GM12865 (cell line): ENCODE measurements at regions not wholly inside any gene's neighbourhood (a gene's known extent, or its start where the extent isn't known, plus 50 kb on each side); places are given as distances from the start of the nearest gene placed in this dataset.

Experiments used
- DNase-seq: peaks from one replicate; pipeline ENCODE4 v3.0.0; 2010; ENCODE audit warnings: low read depth
- H3K4me3 ChIP-seq: 2 replicates; pipeline ENCODE4 v1.5.1; 2011; ENCODE audit warnings: mild to moderate bottlenecking, low read depth, low read length, control low read depth
- CTCF ChIP-seq: IDR thresholded peaks from 2 replicates; pipeline ENCODE4 v1.5.1; 2011; ENCODE audit warnings: low read length, control low read depth, low read depth, inconsistent platforms; ENCODE audit not compliant: insufficient read depth; ENCODE audit errors: missing control alignments

- no peak for TF ChIP-seq CTCF
- no peak for DNase-seq
- no peak overlapping the region for H3K4me3 ChIP-seq
Measured at GRCh38 chr5:147983742-147984141, 77.4 kb upstream of the C5orf46 start.

- TF ChIP-seq CTCF = no peak
- H3K4me3 ChIP-seq = no peak overlapping the region
- DNase-seq = no peak
Measured at GRCh38 chr5:147981074-147981473, 74.7 kb upstream of the C5orf46 start.

GRCh38 chr5:147979761-147980160, 73.4 kb upstream of the C5orf46 start:
- no peak for TF ChIP-seq CTCF
- DNase-seq = no peak
- H3K4me3 ChIP-seq = no peak overlapping the region

GRCh38 chr5:147972076-147972840, 65.9 kb upstream of the C5orf46 start:
- no peak for DNase-seq
- H3K4me3 ChIP-seq = no peak overlapping the region
- no peak for TF ChIP-seq CTCF

GRCh38 chr5:147971472-147971871, 65.1 kb upstream of the C5orf46 start:
- no peak for TF ChIP-seq CTCF
- DNase-seq = no peak
- H3K4me3 ChIP-seq = no peak overlapping the region

- H3K4me3 ChIP-seq = no peak overlapping the region
- DNase-seq = no peak
- TF ChIP-seq CTCF = no peak
Measured at GRCh38 chr5:147968855-147969254, 62.5 kb upstream of the C5orf46 start.

GRCh38 chr5:147966829-147967228, 60.5 kb upstream of the C5orf46 start:
- no peak for TF ChIP-seq CTCF
- no peak overlapping the region for H3K4me3 ChIP-seq

More at GRCh38 chr5:147966829-147967228, 60.5 kb upstream of the C5orf46 start:
- DNase-seq = no peak
